Renal pelvis (tissue), 1 donor: ENCODE measurements at regions not wholly inside any gene's neighbourhood (a gene's known extent, or its start where the extent isn't known, plus 50 kb on each side); places are given as distances from the start of the nearest gene placed in this dataset.

Source experiments
- DNase-seq: peaks from one replicate; pipeline ENCODE4 v3.0.0-alpha.2; 2013

DNA sequence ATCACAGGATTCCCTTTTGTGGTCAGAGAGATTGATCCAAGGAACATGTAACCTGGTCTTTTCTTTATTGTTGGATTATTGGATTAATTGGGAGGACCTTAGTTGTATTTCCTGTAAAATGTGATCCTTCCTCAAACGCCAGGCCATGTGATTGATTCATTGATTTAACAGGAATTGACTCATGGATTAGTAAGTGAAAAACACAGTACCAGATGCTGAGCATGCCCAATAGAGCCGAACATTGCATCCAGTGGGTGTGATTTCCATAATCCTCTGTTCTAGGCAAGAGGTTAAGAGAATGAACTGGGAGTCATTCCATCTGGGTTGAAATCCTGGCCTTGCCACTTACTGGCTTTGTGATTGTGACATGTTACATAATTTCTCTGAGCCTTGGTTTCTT lies 522.3 kb downstream of the MAT2B start:
- DNase-seq = no peak

DNA sequence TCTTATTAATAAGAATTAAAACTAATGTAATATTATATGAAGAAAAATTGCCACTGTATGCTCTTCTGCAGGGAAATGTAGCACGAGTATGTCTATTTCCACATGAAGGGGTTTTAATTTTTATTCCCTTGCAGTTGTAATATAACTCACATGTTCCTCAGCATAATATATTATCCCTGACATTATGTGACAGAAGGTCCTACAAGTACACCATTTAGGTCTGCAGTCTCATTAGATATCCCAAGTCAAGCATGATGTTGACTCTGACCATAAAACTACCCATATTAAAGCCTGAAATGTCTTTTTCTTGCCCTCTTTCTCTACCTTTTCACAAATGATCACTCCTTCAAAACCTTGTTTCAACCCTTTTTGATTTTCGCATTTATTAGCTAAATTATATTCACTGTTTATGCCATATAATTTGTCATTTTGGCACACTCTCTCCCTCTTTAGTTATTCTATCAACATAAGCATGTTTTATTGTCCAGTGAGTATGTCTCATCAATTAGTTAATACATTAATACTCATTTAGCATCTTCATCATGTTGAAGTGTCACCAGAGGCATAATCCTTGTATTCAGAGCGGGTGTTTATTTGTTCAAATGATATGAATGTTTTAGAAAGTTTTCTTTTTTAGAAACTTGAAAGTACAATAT lies 532.8 kb downstream of the MAT2B start:
- DNase-seq = no peak

DNA sequence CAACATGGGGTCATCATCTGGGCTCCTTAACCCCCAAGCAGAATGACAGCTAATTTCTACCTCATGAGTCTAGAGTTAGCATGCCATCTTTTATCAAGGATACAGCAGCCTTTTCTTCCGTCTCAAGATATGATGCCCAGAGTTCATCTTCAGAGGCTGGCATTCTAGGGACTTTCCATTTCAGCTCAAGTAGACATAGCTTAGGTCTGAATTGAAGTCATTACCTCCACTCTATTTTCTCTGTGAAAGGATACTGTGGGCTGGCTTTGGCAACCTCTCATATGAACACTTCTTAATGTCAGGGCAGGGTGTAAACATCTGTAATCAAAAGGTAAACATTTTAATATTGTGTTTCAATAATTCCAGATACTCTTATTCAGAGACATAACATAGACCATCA lies 535.7 kb downstream of the MAT2B start:
- no peak for DNase-seq

DNA sequence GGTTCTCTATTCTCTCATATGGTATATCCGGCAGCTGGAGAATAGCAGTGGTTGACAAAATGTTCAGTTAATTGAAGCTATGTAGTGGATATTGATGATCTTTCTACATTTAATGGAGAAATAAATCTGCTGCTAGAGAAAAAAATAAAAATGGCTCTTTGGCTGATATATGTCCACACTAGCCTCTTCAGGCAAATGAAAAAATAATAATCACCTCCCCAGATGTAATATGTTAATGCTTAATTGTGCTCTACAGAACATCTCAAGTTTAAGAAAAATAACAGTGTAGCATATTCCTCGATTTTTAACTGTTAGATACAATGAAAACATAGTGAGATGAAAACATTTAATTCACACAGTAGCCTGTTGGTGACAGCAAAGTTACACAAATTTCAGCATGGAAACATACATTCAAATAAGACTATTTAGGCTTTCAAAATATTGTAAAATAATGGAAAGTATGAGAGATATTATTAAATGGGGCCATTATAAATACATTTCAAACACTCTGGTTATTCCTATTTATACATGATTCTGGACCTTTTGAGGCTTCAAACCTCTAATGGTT lies 543.0 kb downstream of the MAT2B start:
- no peak for DNase-seq

DNA sequence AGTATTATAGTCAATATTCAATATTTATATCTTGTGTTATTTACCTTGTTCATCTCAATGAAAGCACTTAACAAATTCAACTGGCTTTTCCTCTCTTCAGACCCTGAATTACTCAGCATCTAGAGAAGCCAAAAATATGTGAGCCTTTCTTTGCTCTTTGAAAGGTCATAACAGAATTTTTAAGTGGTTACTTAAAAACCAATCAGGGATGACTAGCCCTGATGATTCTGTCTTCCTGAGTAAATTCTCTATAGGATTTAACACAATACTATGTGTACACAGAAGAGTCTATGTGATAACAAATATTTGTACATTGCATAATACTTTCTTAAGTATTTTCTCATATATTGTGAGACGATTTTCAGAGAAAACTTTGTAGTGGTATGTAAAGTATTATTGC lies 546.3 kb downstream of the MAT2B start:
- no peak for DNase-seq

DNA sequence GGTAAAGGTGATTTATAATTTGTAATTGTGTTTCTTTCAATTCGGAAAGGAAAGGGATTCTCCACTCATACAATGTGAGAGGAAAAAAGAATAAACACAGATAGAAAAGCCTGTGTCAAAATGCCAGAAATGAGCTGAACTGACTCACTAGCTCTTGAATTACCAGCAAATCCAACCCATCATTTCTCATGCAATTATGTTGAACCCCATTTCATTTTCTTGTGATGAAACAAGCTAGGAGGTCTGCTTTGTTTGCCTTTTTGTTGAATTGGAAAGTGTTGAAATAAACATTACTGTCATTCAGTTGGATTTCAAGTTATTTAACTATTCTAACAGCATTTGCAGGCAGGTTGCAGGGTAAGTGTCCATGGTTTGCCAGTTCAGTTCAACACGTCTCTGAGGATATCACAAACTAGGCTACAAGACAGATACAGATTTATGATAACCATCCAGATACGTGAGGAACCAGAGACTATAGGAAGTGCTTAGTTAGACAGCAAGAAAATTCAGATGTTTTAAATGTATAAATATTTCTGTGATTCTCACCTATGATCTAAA lies 547.2 kb downstream of the MAT2B start:
- DNase-seq = no peak

- DNase-seq = no peak
Measured at GRCh38 chr5:164053123-164053522, 547.7 kb downstream of the MAT2B start.

GRCh38 chr5:164054461-164054860 lies 549.0 kb downstream of the MAT2B start:
- no peak for DNase-seq

DNA sequence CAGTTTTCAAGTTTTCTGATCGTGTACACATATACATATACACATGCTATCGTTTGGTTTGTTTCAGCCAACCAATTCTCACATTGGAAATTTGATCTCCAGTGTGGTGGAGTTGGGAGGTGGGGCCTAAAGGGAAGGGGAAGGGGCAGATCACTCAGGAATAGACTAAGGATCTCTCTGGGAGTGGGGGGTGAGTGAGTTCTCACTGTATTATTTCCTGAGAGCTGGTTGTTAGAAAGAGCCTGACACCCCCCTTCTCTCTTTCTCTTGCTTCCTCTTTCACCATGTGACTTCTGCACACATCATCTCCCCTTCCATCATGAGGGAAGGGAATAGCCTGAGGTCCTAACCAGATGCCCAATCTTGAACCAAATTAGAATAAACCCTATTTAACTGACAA lies 551.7 kb downstream of the MAT2B start:
- DNase-seq = no peak

DNA sequence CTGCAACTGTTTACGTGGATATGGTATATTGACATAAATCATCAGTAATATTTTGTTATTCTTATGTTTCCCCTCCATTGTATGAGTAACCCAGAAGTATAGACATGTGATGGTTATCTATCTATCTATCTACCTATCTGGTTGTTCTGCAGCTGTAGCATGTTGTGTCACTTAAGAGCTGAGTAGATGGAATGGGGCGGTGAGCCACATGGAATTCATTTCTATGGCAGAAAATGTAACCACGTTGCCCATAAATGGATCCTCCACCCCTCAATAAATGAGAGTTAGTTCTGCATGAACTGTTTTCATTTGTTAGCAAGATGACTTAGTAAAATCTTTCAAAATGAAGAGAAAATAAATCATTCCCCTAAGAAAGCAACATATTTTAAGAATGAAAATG lies 553.2 kb downstream of the MAT2B start:
- no peak for DNase-seq

GRCh38 chr5:164059471-164059870 lies 554.1 kb downstream of the MAT2B start:
- no peak for DNase-seq

- DNase-seq = no peak
Measured at GRCh38 chr5:164060786-164061355, 555.5 kb downstream of the MAT2B start.

DNA sequence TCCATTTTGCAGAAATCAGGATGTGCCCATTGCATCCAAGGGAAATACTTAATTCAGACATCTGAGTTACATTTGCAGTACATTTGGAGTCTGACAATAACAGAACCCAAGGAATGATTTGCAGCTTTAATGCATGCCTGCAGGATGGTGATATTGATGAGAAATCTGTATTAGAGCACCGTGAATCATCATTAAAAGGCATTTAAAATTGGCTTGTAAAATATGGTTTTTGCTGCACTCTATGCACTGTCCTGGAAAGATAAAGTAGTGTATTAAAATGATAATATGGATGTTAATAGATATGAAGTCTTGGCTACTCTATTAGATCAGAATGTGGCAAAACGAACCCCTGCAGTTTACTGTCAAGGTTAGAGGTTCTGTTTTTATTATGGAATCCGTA lies 556.9 kb downstream of the MAT2B start:
- no peak for DNase-seq

- DNase-seq = no peak
Measured at GRCh38 chr5:164065266-164065665, 559.8 kb downstream of the MAT2B start.

DNA sequence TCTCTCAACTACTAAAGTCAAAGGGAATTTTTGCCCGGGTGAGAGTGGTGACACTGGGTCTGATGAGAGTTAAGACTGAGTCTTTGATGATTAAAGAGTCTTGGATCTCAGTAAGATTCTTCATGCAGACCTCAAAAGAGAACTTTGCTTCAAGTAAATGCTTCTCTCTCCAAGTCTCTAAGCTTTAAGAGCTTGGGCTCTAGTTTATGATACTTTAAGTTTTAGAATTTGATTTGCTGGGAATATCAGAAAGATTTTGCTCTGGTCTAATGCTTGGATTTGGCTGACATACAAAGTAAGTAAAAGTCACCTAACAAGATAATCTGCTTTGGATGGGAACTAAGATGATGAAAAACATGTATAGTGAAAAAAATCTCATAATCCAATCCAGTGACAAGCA lies 566.3 kb downstream of the MAT2B start:
- DNase-seq = no peak

- no peak for DNase-seq
Measured at GRCh38 chr5:164073081-164073480, 567.7 kb downstream of the MAT2B start.

GRCh38 chr5:164076556-164076955 lies 571.1 kb downstream of the MAT2B start:
- no peak for DNase-seq

- no peak for DNase-seq
Measured at GRCh38 chr5:164090358-164090757, 584.9 kb downstream of the MAT2B start.

DNA sequence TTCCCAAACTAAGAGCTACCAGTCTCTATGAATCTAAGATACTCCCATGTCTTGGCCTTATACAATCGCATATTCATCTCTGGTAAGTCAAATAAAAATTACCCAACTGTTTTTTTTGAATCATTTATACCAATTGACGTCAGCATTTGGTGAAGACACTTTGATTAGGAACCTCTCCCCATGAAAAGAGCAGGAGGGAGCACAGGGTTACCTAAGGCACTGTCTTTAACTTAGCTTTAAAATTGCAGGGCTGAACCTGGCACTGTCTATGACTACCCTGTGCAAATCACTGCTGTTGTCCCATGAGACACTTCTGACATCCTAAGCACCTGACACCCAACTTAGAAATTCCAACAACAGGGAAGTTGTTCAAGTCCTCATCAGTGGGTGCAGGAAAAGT lies 586.4 kb downstream of the MAT2B start:
- DNase-seq = no peak

DNA sequence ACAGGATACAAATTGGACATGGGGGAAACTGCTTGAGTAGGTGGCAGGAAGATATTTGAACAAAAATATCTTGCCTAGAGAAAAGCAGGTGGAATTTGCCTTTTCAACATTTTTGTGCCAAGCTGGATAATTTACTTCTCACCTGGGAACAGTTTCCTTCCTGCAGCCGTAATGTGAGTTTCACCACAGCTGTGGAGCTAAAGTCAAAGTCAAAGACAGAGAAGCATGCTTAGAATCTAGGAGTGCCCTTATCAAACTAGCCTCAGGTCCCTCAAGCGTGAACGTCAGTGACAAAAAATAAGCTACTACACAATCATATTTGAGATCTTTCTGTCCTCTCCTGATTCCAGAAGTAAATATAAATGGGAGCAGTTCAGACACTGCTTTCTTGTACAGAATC lies 588.9 kb downstream of the MAT2B start:
- DNase-seq = no peak

GRCh38 chr5:164097749-164098148 lies 592.3 kb downstream of the MAT2B start:
- DNase-seq = no peak

DNA sequence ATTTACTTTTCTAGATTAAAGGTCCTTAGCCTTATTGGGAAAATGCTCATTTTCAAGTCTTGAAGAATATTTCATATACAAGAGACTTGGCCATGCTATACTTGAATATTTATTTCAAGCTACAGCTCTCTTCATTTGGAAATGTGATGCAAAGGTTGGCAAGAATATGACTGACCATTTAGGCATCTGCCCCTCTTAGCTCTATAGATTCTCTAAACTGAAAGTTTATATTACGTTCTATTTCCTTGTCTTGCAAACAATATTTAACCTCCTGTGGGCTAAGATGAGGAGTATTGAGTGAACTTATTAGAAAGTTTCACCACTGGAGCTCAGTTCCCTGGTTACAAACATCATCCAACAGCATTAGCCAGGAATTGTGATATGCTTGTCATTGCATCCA lies 593.1 kb downstream of the MAT2B start:
- no peak for DNase-seq

GRCh38 chr5:164098979-164099378 lies 593.6 kb downstream of the MAT2B start:
- DNase-seq = no peak

DNA sequence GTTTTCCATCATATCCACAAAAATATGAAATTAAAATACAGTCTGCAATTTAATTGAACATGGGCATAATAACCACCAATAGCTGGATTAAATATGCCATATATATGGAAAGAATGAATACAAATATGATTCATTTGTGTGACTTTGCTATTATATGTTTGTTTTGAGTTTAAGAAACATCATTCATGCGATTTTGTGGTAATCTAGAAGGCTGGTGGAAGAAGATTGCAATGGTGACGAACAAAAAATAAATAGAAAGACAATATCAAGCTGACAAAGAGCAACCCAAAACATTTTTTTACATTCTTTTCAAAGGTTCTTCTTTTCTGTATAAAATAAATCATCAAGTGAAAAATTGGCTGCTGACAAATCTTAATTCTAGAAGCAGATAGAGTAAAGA lies 610.0 kb downstream of the MAT2B start:
- DNase-seq = no peak
